Effector memory CD8-positive, alpha-beta T cell (primary cell): ENCODE measurements at regions not wholly inside any gene's neighbourhood (a gene's known extent, or its start where the extent isn't known, plus 50 kb on each side); places are given as distances from the start of the nearest gene placed in this dataset.
"Not testable (repeated sequence)": the region's sequence is repeated elsewhere in the genome, so short reads cannot be mapped to it uniquely, and the experiment has no call there.

ENCODE experiments used
- ATAC-seq: fragments of 150-1000 bp; cut with Tn5 transposase; replicated peaks from 2 replicates; pipeline ENCODE4 v1.10.0; 2021; ENCODE audit warnings: mild to moderate bottlenecking, moderate library complexity
- DNase-seq, 3 experiments: peaks; one replicate each; pipeline ENCODE4 v3.0.0; 2021
- H3K27ac Mint-ChIP-seq, 2 donors: one replicate each; pipeline ENCODE4 v1.8.0; 2022; ENCODE audit warnings: mild to moderate bottlenecking in 2 of 2, mixed read lengths in 2 of 2, moderate library complexity in 2 of 2
- H3K27me3 Mint-ChIP-seq, 2 donors: one replicate each; pipeline ENCODE4 v1.8.0; 2022; ENCODE audit warnings: mixed read lengths in 2 of 2
- H3K36me3 Mint-ChIP-seq: one replicate; pipeline ENCODE4 v1.8.0; 2022; ENCODE audit warnings: mild to moderate bottlenecking, moderate library complexity, mixed read lengths; ENCODE audit not compliant: insufficient read depth
- H3K4me1 Mint-ChIP-seq, 2 donors: one replicate each; pipeline ENCODE4 v1.8.0; 2022; ENCODE audit warnings: low read depth in 2 of 2, mixed read lengths in 2 of 2
- H3K4me3 Mint-ChIP-seq, 2 donors: one replicate each; pipeline ENCODE4 v1.8.0; 2022; ENCODE audit warnings: mild to moderate bottlenecking in 2 of 2, mixed read lengths in 2 of 2, moderate library complexity in 2 of 2
- H3K9me3 Mint-ChIP-seq, 2 donors: one replicate each; pipeline ENCODE4 v1.8.0; 2022; ENCODE audit warnings: mixed read lengths in 2 of 2

DNA sequence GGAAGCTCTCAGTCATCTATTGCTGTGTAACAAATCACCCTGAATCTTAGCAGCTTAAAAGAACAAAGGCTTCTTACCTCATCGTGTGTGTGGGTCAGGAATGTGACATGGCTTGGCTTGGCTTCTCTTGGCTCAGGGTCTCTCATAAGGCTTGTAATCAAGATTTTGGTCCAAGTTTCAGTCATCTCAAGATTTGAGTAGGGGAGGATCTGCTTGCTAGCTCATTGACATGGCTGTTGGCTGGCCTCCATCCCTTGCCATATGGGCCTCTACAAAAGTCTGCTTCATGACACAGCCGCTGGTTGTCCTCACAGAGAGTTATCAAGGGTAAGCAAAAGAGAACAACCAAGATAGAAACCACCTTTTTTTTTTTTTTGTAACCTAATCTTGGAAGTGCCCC, 207.7 kb downstream of the PTPRC start:
- no peak overlapping the region for H3K27ac Mint-ChIP-seq
- H3K4me1 Mint-ChIP-seq = no peaks in the 10 kb centered on the region
- no peaks in the 10 kb centered on the region for H3K27me3 Mint-ChIP-seq

DNA sequence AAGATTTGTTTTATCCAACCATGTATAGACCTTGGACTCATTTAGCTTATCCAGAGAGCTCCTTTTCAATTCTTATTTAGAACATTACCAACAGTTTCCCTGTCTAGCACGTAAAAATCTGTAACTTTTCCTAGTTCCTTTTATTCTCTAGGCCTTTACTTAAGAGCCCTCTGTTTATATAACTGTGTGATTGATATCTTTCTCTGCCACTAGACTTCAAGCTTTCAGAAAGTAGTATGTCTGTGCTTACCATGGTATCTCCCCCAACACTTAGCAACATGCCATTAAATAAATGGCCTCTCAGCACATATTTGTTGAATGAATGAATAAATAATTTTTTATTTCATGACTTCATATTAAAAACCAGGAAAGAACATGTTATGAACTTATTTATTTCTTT, 209.4 kb downstream of the PTPRC start:
- Mint-ChIP-seq H3K9me3 (no peaks in the 10 kb centered on the region), H3K4me3 (no peak overlapping the region), H3K27me3 (no peaks in the 10 kb centered on the region), H3K4me1 (no peaks in the 10 kb centered on the region), H3K36me3 (no peaks in the 10 kb centered on the region), H3K27ac (no peak overlapping the region)
- no peak for ATAC-seq
- no peak for DNase-seq

More for the DNA sequence above, 207.7 kb downstream of the PTPRC start:
- no peak for DNase-seq
- no peaks in the 10 kb centered on the region for H3K9me3 Mint-ChIP-seq
- H3K36me3 Mint-ChIP-seq = no peaks in the 10 kb centered on the region
- H3K4me3 Mint-ChIP-seq = no peak overlapping the region
- no peak for ATAC-seq

DNA sequence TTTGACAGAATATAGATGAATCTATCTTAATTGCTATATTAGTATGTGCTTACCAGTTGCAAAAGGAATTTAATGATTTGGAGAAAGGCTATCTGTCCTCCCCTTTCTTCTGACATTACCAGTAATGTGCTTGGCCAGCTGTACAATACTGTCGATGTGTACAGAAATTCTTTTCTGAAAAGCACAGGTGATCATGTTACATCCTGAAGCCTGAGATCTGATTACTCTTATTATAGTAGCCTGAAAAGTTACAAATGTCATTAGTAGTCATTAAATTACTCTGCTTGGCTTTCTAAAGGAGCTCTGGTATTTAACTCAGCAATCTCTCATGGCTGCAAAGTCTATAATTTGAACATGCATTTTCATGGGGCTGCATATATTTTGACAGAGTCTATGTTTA, 209.8 kb downstream of the PTPRC start:
- Mint-ChIP-seq H3K27ac (no peak overlapping the region), H3K36me3 (no peaks in the 10 kb centered on the region), H3K4me1 (no peaks in the 10 kb centered on the region), H3K27me3 (no peaks in the 10 kb centered on the region), H3K4me3 (no peak overlapping the region), H3K9me3 (no peaks in the 10 kb centered on the region)
- ATAC-seq (no peak), DNase-seq (no peak)

DNA sequence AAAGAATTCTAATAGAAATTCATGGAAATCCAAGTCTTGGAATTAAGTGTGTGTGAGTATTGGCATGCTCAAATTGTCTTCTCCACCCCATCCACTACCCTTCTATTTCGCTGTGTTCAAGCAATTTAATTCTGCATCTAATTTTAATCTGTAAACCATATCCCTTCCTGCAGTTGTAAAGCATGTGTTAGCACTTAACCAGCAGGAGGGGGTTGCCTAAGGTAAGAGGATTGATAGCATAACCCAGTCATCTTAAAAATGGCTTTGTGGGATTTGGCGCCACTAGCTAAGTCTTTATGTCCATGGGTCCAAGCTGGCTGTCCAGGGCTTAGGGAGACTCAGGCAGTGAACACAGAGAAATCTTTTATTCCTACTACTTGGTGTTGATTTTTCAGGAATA, 210.3 kb downstream of the PTPRC start:
- Mint-ChIP-seq H3K36me3 (no peaks in the 10 kb centered on the region), H3K27me3 (no peaks in the 10 kb centered on the region), H3K4me1 (no peaks in the 10 kb centered on the region), H3K9me3 (no peaks in the 10 kb centered on the region), H3K27ac (no peak overlapping the region), H3K4me3 (no peak overlapping the region)
- no peak for ATAC-seq
- DNase-seq = no peak

DNA sequence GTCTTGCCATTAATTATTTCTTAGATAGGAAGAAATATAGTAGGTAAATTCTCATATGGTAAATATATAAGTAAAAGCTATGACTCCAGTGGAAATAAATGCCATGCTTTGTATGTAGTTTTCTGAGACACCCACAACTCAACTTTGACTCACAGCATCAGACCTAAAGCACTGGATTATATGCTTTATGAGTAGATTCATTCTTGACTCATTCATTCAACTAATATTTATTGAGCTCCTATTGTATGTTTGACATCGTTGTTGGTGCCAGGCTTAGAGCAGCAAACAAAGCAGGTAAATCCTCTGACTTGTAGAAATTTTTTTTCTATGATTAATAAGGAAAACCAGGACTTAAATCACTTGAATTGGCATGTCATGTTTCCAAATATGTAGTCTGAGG, 211.4 kb downstream of the PTPRC start:
- H3K27me3 Mint-ChIP-seq = no peaks in the 10 kb centered on the region
- no peak overlapping the region for H3K27ac Mint-ChIP-seq
- H3K9me3 Mint-ChIP-seq = no peaks in the 10 kb centered on the region
- H3K4me3 Mint-ChIP-seq = no peak overlapping the region
- DNase-seq = no peak
- ATAC-seq = no peak
- no peaks in the 10 kb centered on the region for H3K4me1 Mint-ChIP-seq
- no peaks in the 10 kb centered on the region for H3K36me3 Mint-ChIP-seq

DNA sequence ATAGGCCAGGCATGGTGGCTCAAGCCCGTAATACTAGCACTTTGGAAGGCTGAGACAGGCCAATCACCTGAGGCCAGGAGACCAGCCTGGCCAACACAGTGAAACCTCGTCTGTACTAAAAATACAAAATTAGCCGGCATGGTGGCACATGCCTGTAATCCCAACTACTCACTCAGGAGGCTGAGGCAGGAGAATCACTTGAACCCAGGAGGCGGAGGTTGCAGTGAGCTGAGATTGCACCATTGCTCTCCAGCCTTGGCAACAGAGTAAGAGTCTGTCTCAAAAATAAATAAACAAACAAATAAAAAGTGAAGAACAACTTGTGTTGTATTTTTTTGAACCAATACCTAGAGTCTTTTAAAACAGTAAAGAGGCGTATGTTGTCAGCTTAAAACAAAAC, 212.1 kb downstream of the PTPRC start:
- H3K9me3 Mint-ChIP-seq, H3K36me3 Mint-ChIP-seq, ATAC-seq, H3K4me3 Mint-ChIP-seq, H3K27ac Mint-ChIP-seq, H3K27me3 Mint-ChIP-seq, DNase-seq, H3K4me1 Mint-ChIP-seq: not testable (repeated sequence)

DNA sequence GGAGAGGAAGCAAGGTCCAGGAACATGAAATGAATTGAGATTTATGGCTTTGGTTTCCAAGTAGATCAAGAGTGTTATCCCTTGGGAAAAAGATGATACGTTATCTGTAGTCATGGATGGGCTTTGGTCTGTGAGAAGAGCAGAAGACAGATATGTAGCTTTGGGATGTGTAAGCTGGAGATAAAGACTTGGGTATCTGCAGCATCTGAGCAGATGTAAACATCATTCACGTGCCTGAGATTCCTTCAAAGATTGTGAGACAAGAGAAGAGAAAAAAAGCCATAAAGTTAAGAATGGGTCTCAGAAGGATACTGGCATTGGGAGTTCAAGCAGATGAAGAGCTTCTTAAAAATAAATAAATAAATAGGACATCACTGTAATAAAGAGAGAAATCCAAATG, 217.8 kb downstream of the PTPRC start:
- no peak for DNase-seq
- no peak for ATAC-seq
- Mint-ChIP-seq H3K4me1 (no peaks in the 10 kb centered on the region), H3K27ac (no peak overlapping the region), H3K27me3 (no peaks in the 10 kb centered on the region), H3K4me3 (no peak overlapping the region), H3K9me3 (no peaks in the 10 kb centered on the region), H3K36me3 (no peaks in the 10 kb centered on the region)

DNA sequence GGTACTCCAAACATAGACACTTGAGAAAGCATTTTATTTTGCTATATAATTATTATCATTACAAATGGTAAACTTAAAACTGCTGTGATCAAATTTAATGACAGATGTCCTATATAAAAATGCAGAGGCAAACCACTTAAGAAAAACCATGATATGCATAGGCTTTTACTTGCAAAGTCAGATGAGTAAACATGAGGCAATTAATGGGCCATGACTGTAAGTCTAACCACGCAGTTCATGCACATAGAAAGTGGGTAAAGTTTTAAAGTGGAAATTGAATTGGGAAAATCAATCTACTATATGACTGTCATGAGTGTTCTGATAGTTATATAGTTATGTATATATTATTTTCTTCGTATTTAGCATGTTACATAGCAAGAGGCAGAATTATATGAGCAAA, 219.2 kb downstream of the PTPRC start:
- Mint-ChIP-seq H3K27me3 (no peaks in the 10 kb centered on the region), H3K4me3 (no peak overlapping the region), H3K27ac (no peak overlapping the region), H3K36me3 (no peaks in the 10 kb centered on the region), H3K9me3 (no peaks in the 10 kb centered on the region), H3K4me1 (no peaks in the 10 kb centered on the region)
- no peak for ATAC-seq
- no peak for DNase-seq

DNA sequence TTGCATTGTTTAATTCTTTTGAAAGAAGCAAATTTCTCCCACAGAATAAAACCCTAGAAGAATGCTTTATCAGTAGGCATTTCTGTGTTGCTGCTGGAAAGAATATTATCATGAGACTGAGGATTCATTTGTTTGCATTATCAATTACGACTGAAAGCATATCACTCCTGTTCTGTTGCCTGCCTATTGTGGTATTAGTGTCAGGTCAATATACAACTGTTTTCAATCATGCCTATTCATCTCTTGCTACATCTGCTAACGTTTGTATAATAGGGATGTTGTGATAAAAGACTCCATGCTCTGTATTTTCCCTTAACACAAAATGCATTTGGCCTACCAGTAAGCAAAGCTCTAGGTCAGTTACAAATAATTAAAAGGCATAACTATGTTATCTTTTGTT, 221.5 kb downstream of the PTPRC start:
- Mint-ChIP-seq H3K4me3 (no peak overlapping the region), H3K9me3 (no peaks in the 10 kb centered on the region), H3K4me1 (no peaks in the 10 kb centered on the region), H3K27me3 (no peaks in the 10 kb centered on the region), H3K36me3 (no peaks in the 10 kb centered on the region), H3K27ac (no peak overlapping the region)
- DNase-seq (no peak), ATAC-seq (no peak)

DNA sequence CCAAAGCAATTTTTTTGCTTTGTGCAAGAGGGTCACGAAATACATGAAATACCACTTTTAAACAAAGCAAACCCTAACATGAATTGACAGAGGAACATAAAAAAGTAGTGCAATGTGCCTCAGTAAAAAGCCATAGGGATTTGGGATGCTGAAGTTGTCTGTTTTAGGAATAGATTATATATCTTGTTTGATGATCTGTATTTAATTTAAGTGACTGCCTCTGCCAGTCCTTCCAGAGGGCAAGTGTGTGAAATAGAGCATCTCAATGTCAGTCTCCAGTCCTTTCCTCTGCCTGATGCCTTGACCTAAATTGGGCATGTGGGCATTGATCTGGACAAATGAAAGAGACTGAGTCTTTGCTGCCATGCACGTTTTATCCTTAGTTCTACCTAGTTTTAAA, 222.8 kb downstream of the PTPRC start:
- Mint-ChIP-seq H3K36me3 (no peaks in the 10 kb centered on the region), H3K9me3 (no peaks in the 10 kb centered on the region), H3K27me3 (no peaks in the 10 kb centered on the region), H3K4me1 (no peaks in the 10 kb centered on the region), H3K4me3 (no peak overlapping the region), H3K27ac (no peak overlapping the region)
- DNase-seq (no peak), ATAC-seq (no peak)

DNA sequence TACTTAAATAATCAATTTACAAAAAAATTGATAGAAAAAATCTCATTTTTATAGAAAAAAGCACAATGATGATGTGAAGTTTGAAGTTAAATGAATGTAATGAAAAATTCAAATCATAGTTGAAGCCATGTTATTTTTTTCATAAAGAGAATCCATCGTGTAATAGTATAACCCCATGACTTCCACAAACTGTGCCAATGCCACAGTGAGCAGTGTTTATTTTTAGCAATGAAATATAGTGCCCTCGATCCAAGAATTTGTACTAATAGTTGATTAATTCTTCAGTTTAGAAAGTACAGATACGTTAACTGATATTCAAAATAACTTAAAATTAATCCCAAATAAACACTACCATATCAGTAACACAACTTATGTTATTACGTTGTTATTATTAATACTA, 225.9 kb downstream of the PTPRC start:
- H3K27me3 Mint-ChIP-seq = no peaks in the 10 kb centered on the region
- H3K36me3 Mint-ChIP-seq = no peaks in the 10 kb centered on the region
- no peak overlapping the region for H3K27ac Mint-ChIP-seq
- DNase-seq = no peak
- no peaks in the 10 kb centered on the region for H3K4me1 Mint-ChIP-seq
- H3K4me3 Mint-ChIP-seq = no peak overlapping the region
- ATAC-seq = no peak
- H3K9me3 Mint-ChIP-seq = no peaks in the 10 kb centered on the region

DNA sequence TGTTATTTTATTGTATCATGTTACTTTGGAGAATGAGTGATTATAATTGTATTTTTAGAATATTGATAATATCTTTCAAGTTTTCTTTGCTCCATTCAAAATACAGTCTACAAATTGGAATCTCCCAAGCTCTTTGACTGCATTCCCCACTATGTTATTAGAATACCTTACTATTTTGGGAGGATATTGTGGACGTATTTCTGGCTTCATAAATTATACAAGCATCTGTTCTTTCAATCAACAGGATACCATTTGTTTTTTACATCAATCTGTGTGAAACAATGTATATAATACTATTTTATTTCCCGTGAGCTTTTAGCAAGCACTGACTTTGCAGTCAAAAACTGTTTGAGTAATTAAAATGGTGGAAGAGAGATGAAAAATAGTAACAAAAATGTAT, 226.5 kb downstream of the PTPRC start:
- H3K36me3 Mint-ChIP-seq = no peaks in the 10 kb centered on the region
- no peaks in the 10 kb centered on the region for H3K27me3 Mint-ChIP-seq
- no peaks in the 10 kb centered on the region for H3K9me3 Mint-ChIP-seq
- H3K4me1 Mint-ChIP-seq = no peaks in the 10 kb centered on the region
- no peak for DNase-seq
- no peak overlapping the region for H3K4me3 Mint-ChIP-seq
- no peak for ATAC-seq
- no peak overlapping the region for H3K27ac Mint-ChIP-seq

DNA sequence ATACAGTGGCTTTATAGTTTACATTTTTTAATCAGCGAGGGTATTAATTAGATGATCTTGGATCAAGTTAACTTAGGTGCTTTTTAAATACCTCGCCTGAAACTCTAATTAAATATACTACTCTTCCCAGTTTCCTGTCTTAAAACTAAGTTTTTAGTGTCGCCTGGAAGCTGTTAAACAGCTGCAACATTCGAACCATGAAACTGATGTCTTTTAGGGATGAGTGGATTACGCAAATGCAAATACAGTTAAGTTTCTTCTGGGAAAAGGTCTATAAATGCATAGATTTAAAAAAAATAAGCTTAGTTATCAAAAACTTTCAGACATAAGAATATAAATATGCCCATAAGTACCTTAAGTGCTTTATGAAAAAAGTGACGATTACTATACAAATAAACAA, 228.3 kb downstream of the PTPRC start:
- ATAC-seq = no peak
- Mint-ChIP-seq H3K9me3 (no peaks in the 10 kb centered on the region), H3K4me3 (no peak overlapping the region), H3K36me3 (no peaks in the 10 kb centered on the region), H3K27me3 (no peaks in the 10 kb centered on the region), H3K27ac (no peak overlapping the region), H3K4me1 (no peaks in the 10 kb centered on the region)
- no peak for DNase-seq

DNA sequence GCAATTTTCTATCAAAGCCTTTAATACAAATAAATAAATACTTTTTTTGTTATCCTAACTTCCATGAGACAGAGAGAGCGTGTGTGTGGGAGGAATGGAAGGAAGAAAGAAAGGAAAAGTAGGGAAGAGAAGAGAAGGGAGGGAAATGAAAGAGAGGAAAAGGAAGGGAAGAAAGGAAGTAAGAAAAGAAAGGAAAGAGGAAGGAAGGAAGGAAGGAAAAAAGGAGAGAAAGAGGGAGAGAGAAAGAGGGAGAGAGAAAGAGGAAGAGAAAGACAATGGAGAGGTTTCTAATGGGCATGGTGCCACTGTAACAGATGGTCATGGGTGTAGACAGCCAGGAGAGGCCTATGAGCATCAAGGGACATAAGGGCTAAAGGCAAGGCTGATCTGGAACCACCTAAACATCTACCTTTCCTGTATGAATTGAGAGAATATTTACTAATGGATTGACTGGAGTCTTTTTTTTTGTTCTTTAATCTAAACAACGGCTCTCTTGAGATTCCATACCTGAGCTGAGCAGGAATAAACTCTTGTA, 234.9 kb downstream of the PTPRC start:
- ATAC-seq = no peak
- H3K4me3 Mint-ChIP-seq = no peak overlapping the region
- H3K4me1 Mint-ChIP-seq = no peaks in the 10 kb centered on the region

DNA sequence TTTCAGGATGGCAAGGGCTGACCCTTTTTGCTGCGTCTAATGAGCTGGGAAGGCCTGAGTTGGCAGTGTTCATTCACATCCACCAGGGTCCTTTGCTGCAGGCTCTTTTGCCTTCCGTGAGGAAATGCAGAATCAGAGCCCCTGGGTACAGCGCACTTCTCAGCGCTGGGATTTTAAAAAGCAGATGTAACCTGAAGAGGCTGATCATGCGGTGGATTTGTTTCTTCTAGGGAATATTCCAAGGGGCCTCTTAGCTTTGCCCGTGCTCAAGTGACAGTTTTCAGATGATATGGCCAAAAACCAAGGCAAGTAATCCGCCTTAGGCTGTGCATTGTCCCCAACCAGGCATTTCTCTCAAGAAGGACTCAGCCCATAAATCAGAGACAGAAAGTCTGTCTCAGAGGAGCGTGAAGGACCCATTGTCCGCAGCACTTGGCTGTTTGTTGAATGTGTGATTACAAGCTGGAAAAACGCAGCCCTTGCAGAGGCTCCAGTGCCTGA, 237.6 kb downstream of the PTPRC start:
- no peaks in the 10 kb centered on the region for H3K36me3 Mint-ChIP-seq
- DNase-seq = no peak
- H3K4me1 Mint-ChIP-seq = no peaks in the 10 kb centered on the region

More for the DNA sequence above, 234.9 kb downstream of the PTPRC start:
- Mint-ChIP-seq H3K27me3 (no peaks in the 10 kb centered on the region), H3K9me3 (peaks cover 0 to 2% of the 10 kb centered on the region in 2 donors), H3K27ac (no peak overlapping the region), H3K36me3 (no peaks in the 10 kb centered on the region)
- DNase-seq = no peak

More for the DNA sequence above, 237.6 kb downstream of the PTPRC start:
- H3K27me3 Mint-ChIP-seq = no peaks in the 10 kb centered on the region
- H3K27ac Mint-ChIP-seq = no peak overlapping the region
- no peak for ATAC-seq
- H3K9me3 Mint-ChIP-seq = peaks cover 0 to 2% of the 10 kb centered on the region in 2 donors
- no peak overlapping the region for H3K4me3 Mint-ChIP-seq
